SK-N-SH (cell line): ENCODE measurements at regions not wholly inside any gene's neighbourhood (a gene's known extent, or its start where the extent isn't known, plus 50 kb on each side); places are given as distances from the start of the nearest gene placed in this dataset.

ENCODE experiments used
- CTCF ChIA-PET: fragments of 300-600, 350-600 bp; formaldehyde crosslinking; extraction: SDS; loops from one replicate; lab custom pipeline; 2021; lab: Yijun Ruan, JAX
- POLR2A ChIA-PET: fragments of 350-600 bp; sonication (Branson Sonifier 250); formaldehyde crosslinking; extraction: SDS; loops from one replicate; lab custom pipeline; 2020; ENCODE audit warnings: antibody characterized with exemption, inconsistent platforms; lab: Yijun Ruan, JAX
- DNase-seq: peaks from one replicate; pipeline ENCODE4 v3.0.0; 2012
- H2AFZ ChIP-seq: fragments of 200-600 bp; sonication (generic); 2 replicates; pipeline ENCODE4 v1.8.1; 2016; ENCODE audit warnings: antibody characterized with exemption, mild to moderate bottlenecking, low read depth
- H3F3A ChIP-seq: fragments of 200-600 bp; sonication (generic); replicated peaks from 2 replicates; pipeline ENCODE3; 2016; ENCODE audit warnings: antibody characterized with exemption, mild to moderate bottlenecking; ENCODE audit not compliant: insufficient read depth
- H3K27ac ChIP-seq, 2 experiments: fragments of 200-500 bp in 1 of 2; fragments of 200-600 bp in 1 of 2; sonication (Bioruptor generic) in 1 of 2; sonication (generic), shearing (Covaris generic) in 1 of 2; 2 replicates each; pipeline versions ENCODE4 v1.5.1 to v1.6.1; 2014 to 2016; ENCODE audit warnings: low read depth in 2 of 2, inconsistent platforms in 1 of 2, low read length in 1 of 2, mild to moderate bottlenecking in 1 of 2, mixed read lengths in 1 of 2
- H3K27me3 ChIP-seq: fragments of 200-600 bp; sonication (generic), shearing (Covaris generic); 2 replicates; pipeline ENCODE4 v1.6.1; 2016; ENCODE audit warnings: mixed run types; ENCODE audit not compliant: insufficient read depth
- H3K36me3 ChIP-seq, 2 experiments: fragments of 200-500 bp in 1 of 2; fragments of 200-600 bp in 1 of 2; sonication (Bioruptor generic) in 1 of 2; sonication (generic) in 1 of 2; replicated peaks in 1 of 2; 2 replicates each; pipeline versions ENCODE3 to v1.5.1; 2014 to 2016; ENCODE audit warnings: low read length in 1 of 2, mild to moderate bottlenecking in 1 of 2; ENCODE audit not compliant: insufficient read depth in 2 of 2, control insufficient read depth in 1 of 2
- H3K4me1 ChIP-seq, 2 experiments: fragments of 200-500 bp in 1 of 2; fragments of 200-600 bp in 1 of 2; sonication (Bioruptor generic) in 1 of 2; sonication (generic), shearing (Covaris generic) in 1 of 2; 2 replicates each; pipeline versions ENCODE4 v1.5.1 to v1.6.1; 2014 to 2016; ENCODE audit warnings: low read depth in 1 of 2, low read length in 1 of 2, mixed run types in 1 of 2; ENCODE audit not compliant: insufficient read depth in 2 of 2, control insufficient read depth in 1 of 2
- H3K4me2 ChIP-seq: fragments of 200-600 bp; sonication (generic), shearing (Covaris generic); 2 replicates; pipeline ENCODE4 v1.6.1; 2017; ENCODE audit warnings: mixed run types
- H3K4me3 ChIP-seq, 2 experiments: fragments of 200-500 bp in 1 of 2; fragments of 200-600 bp in 1 of 2; sonication (Bioruptor generic) in 1 of 2; sonication (generic), shearing (Covaris generic) in 1 of 2; 2 replicates each; pipeline versions ENCODE4 v1.5.1 to v1.8.1; 2014 to 2016; ENCODE audit warnings: low read depth in 2 of 2, inconsistent platforms in 1 of 2, low read length in 1 of 2, mild to moderate bottlenecking in 1 of 2, mixed read lengths in 1 of 2, moderate library complexity in 1 of 2
- H3K79me2 ChIP-seq: fragments of 200-600 bp; sonication (generic); 2 replicates; pipeline ENCODE4 v1.8.1; 2017; ENCODE audit warnings: mild to moderate bottlenecking; ENCODE audit not compliant: insufficient read depth
- H3K9ac ChIP-seq: fragments of 200-600 bp; sonication (generic); 2 replicates; pipeline ENCODE4 v1.6.1; 2017; ENCODE audit warnings: mixed run types
- H3K9me2 ChIP-seq: fragments of 200-600 bp; sonication (generic); 2 replicates; pipeline ENCODE4 v1.6.1; 2017; ENCODE audit warnings: mixed run types
- H3K9me3 ChIP-seq: fragments of 200-600 bp; sonication (generic); 2 replicates; pipeline ENCODE4 v1.6.1; 2017; ENCODE audit warnings: mixed run types, mild to moderate bottlenecking, moderate library complexity
- H4K20me1 ChIP-seq: fragments of 200-600 bp; sonication (generic); 2 replicates; pipeline ENCODE4 v1.6.1; 2017; ENCODE audit warnings: mild to moderate bottlenecking, mixed run types; ENCODE audit not compliant: insufficient read depth
- CHD2 ChIP-seq: fragments of 150-350 bp; IDR thresholded peaks from 2 replicates; pipeline ENCODE4 v1.6.1; 2018; ENCODE audit warnings: low read length; ENCODE audit not compliant: partially characterized antibody
- ELF1 ChIP-seq: IDR thresholded peaks from 2 replicates; pipeline ENCODE4 v1.4.0; 2012
- EZH2phosphoT487 ChIP-seq: fragments of 200-600 bp; sonication (generic); IDR thresholded peaks from 2 replicates; pipeline ENCODE4 v1.6.1; 2017; ENCODE audit warnings: low read depth, mixed run types, mild to moderate bottlenecking, antibody characterized with exemption, moderate library complexity, borderline replicate concordance
- FOSL2 ChIP-seq: IDR thresholded peaks from 2 replicates; pipeline ENCODE4 v1.4.0; 2012; ENCODE audit warnings: low read depth, mild to moderate bottlenecking, moderate library complexity, borderline replicate concordance
- FOXJ3 ChIP-seq: sonication (generic); formaldehyde crosslinking; IDR thresholded peaks from 2 replicates; pipeline ENCODE4 v1.5.1; 2020; ENCODE audit warnings: mild to moderate bottlenecking, missing genetic modification reagents
- GABPA ChIP-seq: IDR thresholded peaks from 2 replicates; pipeline ENCODE4 v1.4.0; 2012; ENCODE audit warnings: low read depth, mild to moderate bottlenecking
- MEF2A ChIP-seq: IDR thresholded peaks from 2 replicates; pipeline ENCODE4 v1.4.0; 2012; ENCODE audit warnings: low read depth, borderline replicate concordance
- MXI1 ChIP-seq: IDR thresholded peaks from 2 replicates; pipeline ENCODE4 v1.6.1; 2012; ENCODE audit warnings: mild to moderate bottlenecking, low read depth, low read length, improper control_type of control experiment
- NFIC ChIP-seq: IDR thresholded peaks from 2 replicates; pipeline ENCODE4 v1.4.0; 2012; ENCODE audit warnings: borderline replicate concordance
- NRF1 ChIP-seq: IDR thresholded peaks from 2 replicates; pipeline ENCODE4 v1.6.1; 2012; ENCODE audit warnings: low read depth, mild to moderate bottlenecking, low read length
- POLR2AphosphoS5 ChIP-seq: IDR thresholded peaks from 2 replicates; pipeline ENCODE4 v1.6.1; 2012; ENCODE audit warnings: low read depth, low read length
- RAD21 ChIP-seq: IDR thresholded peaks from 2 replicates; pipeline ENCODE4 v1.6.1; 2012; ENCODE audit warnings: mild to moderate bottlenecking, low read length
- RCOR1 ChIP-seq: fragments of 150-350 bp; IDR thresholded peaks from 2 replicates; pipeline ENCODE4 v1.6.1; 2017; ENCODE audit warnings: antibody characterized with exemption, low read length
- SIN3A ChIP-seq: IDR thresholded peaks from 2 replicates; pipeline ENCODE4 v1.6.1; 2012; ENCODE audit warnings: low read depth, mild to moderate bottlenecking, low read length, moderate library complexity, borderline replicate concordance
- SMC3 ChIP-seq: IDR thresholded peaks from 2 replicates; pipeline ENCODE4 v1.6.1; 2012; ENCODE audit warnings: low read depth, low read length, improper control_type of control experiment
- TAF1 ChIP-seq: IDR thresholded peaks from 2 replicates; pipeline ENCODE4 v1.6.1; 2012; ENCODE audit warnings: low read depth, mild to moderate bottlenecking, low read length, moderate library complexity, borderline replicate concordance
- TCF12 ChIP-seq: IDR thresholded peaks from 2 replicates; pipeline ENCODE4 v1.4.0; 2012
- YY1 ChIP-seq: IDR thresholded peaks from 2 replicates; pipeline ENCODE4 v1.4.0; 2012; ENCODE audit warnings: low read depth, mild to moderate bottlenecking
- WGBS: methylation state at CpG from one replicate; pipeline ENCODE4 v1.1.6; 2017; ENCODE audit warnings: low lambda C conversion rate; 5-methylcytosine and 5-hydroxymethylcytosine counted together
- TF ChIP-seq, protein P1 (sequence below): IDR thresholded peaks from 2 replicates; pipeline ENCODE4 v1.4.0; 2012; ENCODE audit warnings: low read depth
- TF ChIP-seq, protein P2 (sequence below): IDR thresholded peaks from 2 replicates; pipeline ENCODE4 v1.4.0; 2012; ENCODE audit warnings: low read depth, borderline replicate concordance
- TF ChIP-seq, protein P3 (sequence below): IDR thresholded peaks from 2 replicates; pipeline ENCODE4 v1.6.1; 2012; ENCODE audit warnings: mild to moderate bottlenecking, low read depth, low read length, moderate library complexity
- TF ChIP-seq, protein P4 (sequence below): IDR thresholded peaks from 2 replicates; pipeline ENCODE4 v1.4.0; 2012; ENCODE audit warnings: low read depth, borderline replicate concordance

DNA sequence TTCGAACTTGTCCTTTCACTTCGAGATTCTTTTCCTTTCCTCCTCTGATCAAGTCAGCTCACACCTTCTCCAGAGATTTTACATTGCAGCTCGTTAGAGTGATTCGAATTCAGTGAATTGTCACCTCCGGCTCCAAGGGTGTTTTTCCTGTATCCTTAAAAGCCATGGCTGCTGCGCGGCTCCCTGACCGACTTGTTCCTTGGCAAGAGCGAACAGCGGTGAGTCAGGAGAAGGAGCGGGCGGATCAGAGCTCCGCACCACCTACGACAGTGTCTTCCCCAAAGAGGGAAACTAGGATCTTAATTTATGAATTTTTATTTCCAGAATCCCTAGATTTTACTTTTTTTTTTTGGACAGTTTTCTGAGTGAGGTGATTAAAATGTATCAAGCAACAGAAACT lies 204.4 kb upstream of the ADGRL2 start (continued):
- TF ChIP-seq, protein P1, sequence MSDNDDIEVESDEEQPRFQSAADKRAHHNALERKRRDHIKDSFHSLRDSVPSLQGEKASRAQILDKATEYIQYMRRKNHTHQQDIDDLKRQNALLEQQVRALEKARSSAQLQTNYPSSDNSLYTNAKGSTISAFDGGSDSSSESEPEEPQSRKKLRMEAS, result no peak
- TF ChIP-seq, protein P2, sequence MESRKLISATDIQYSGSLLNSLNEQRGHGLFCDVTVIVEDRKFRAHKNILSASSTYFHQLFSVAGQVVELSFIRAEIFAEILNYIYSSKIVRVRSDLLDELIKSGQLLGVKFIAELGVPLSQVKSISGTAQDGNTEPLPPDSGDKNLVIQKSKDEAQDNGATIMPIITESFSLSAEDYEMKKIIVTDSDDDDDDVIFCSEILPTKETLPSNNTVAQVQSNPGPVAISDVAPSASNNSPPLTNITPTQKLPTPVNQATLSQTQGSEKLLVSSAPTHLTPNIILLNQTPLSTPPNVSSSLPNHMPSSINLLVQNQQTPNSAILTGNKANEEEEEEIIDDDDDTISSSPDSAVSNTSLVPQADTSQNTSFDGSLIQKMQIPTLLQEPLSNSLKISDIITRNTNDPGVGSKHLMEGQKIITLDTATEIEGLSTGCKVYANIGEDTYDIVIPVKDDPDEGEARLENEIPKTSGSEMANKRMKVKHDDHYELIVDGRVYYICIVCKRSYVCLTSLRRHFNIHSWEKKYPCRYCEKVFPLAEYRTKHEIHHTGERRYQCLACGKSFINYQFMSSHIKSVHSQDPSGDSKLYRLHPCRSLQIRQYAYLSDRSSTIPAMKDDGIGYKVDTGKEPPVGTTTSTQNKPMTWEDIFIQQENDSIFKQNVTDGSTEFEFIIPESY, result no peak

DNA sequence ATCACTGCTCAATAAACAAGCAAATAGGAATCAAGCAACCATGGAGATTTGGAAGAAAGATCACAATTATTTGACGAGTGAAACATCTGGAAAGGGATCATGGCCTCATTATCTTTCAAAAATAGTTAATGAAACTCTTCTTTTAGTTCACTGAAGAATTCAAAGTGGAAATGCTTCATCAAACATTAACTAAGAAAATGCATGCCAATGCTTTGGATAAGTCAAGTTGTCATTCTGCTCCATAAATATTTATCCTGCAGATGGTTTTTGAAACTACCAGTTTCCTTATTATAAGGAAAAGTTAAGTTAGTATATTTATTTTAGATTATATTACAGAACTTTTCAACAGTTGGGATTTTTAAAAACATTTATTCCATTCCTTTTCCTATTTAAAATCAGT lies 206.5 kb upstream of the ADGRL2 start:
- Histone ChIP-seq H3K79me2 (no peaks in the 10 kb centered on the region), H3K4me1 (no peaks in the 10 kb centered on the region), H3K36me3 (no peaks in the 10 kb centered on the region), H3F3A (no peaks in the 10 kb centered on the region), H2AFZ (no peak overlapping the region), H3K9ac (no peak overlapping the region), H4K20me1 (no peaks in the 10 kb centered on the region), H3K9me3 (no peaks in the 10 kb centered on the region), H3K9me2 (no peaks in the 10 kb centered on the region), H3K4me3 (no peak overlapping the region), H3K27ac (no peak overlapping the region), H3K27me3 (no peaks in the 10 kb centered on the region), H3K4me2 (no peak overlapping the region)
- TF ChIP-seq NFIC (no peak), MXI1 (no peak)
- TF ChIP-seq, protein P3, sequence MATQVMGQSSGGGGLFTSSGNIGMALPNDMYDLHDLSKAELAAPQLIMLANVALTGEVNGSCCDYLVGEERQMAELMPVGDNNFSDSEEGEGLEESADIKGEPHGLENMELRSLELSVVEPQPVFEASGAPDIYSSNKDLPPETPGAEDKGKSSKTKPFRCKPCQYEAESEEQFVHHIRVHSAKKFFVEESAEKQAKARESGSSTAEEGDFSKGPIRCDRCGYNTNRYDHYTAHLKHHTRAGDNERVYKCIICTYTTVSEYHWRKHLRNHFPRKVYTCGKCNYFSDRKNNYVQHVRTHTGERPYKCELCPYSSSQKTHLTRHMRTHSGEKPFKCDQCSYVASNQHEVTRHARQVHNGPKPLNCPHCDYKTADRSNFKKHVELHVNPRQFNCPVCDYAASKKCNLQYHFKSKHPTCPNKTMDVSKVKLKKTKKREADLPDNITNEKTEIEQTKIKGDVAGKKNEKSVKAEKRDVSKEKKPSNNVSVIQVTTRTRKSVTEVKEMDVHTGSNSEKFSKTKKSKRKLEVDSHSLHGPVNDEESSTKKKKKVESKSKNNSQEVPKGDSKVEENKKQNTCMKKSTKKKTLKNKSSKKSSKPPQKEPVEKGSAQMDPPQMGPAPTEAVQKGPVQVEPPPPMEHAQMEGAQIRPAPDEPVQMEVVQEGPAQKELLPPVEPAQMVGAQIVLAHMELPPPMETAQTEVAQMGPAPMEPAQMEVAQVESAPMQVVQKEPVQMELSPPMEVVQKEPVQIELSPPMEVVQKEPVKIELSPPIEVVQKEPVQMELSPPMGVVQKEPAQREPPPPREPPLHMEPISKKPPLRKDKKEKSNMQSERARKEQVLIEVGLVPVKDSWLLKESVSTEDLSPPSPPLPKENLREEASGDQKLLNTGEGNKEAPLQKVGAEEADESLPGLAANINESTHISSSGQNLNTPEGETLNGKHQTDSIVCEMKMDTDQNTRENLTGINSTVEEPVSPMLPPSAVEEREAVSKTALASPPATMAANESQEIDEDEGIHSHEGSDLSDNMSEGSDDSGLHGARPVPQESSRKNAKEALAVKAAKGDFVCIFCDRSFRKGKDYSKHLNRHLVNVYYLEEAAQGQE, result no peak
- WGBS, result 54% methylated on average over 1 of the region's 1 CpG
- CTCF ChIA-PET, result no interaction called here
- DNase-seq, result no peak
- POLR2A ChIA-PET, result no interaction called here

DNA sequence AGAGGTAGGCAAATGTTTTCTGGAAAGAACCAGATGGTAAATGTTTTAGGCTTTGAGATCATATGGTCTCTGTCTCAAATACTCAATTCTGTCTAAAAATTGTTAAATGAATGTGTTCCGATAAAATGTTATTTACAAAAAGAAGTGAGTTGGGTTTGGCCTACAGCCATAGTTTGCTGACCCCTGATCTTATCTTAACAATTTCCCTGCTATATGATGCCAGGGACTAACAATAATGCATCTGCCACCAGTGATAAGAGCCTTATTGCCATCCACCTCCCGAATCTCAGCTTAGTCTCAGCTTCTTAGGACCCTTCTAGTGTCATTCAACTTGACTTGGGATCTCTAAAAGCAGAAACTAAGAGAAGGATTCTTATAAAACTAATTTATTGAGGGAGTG lies 208.5 kb upstream of the ADGRL2 start:
- H3K9me3 ChIP-seq, result no peaks in the 10 kb centered on the region
- H3K4me2 ChIP-seq, result no peak overlapping the region
- CTCF ChIA-PET, result interaction anchor here (0.9 to 1.2 kb wide), 2 partner anchors 9 to 11 kb away, joined by 4 read pairs; no protein-coding TSS in a partner anchor
- WGBS, result 46% methylated on average over 2 of the region's 2 CpGs
- H3F3A ChIP-seq, result no peaks in the 10 kb centered on the region
- DNase-seq, result no peak
- H3K27ac ChIP-seq, result no peak overlapping the region
- H3K4me1 ChIP-seq, result no peaks in the 10 kb centered on the region
- no peaks in the 10 kb centered on the region for H4K20me1 ChIP-seq
- no peak overlapping the region for H3K4me3 ChIP-seq
- no peaks in the 10 kb centered on the region for H3K27me3 ChIP-seq
- no peaks in the 10 kb centered on the region for H3K79me2 ChIP-seq
- POLR2A ChIA-PET, result no interaction called here
- H3K9me2 ChIP-seq, result no peaks in the 10 kb centered on the region
- no peak overlapping the region for H3K9ac ChIP-seq
- H3K36me3 ChIP-seq, result no peaks in the 10 kb centered on the region
- no peak overlapping the region for H2AFZ ChIP-seq
- no peak for TF ChIP-seq MEF2A
- no peak for TF ChIP-seq ELF1
- TF ChIP-seq TAF1, result no peak
- no peak for TF ChIP-seq FOXJ3 (CRISPR knock-in tag)
- no peak for TF ChIP-seq POLR2AphosphoS5
- no peak for TF ChIP-seq RAD21
- no peak for TF ChIP-seq TCF12
- no peak for TF ChIP-seq SMC3
- TF ChIP-seq SIN3A, result no peak
- no peak for TF ChIP-seq RCOR1
- no peak for TF ChIP-seq NRF1
- no peak for TF ChIP-seq EZH2phosphoT487
- no peak for TF ChIP-seq YY1
- TF ChIP-seq CHD2, result no peak
- TF ChIP-seq, protein P4, sequence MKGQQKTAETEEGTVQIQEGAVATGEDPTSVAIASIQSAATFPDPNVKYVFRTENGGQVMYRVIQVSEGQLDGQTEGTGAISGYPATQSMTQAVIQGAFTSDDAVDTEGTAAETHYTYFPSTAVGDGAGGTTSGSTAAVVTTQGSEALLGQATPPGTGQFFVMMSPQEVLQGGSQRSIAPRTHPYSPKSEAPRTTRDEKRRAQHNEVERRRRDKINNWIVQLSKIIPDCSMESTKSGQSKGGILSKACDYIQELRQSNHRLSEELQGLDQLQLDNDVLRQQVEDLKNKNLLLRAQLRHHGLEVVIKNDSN, result no peak
- TF ChIP-seq FOSL2, result no peak
- TF ChIP-seq, protein P1, result no peak
- TF ChIP-seq MXI1, result no peak
- TF ChIP-seq GABPA, result no peak
